Inflammatory macrophage treated with lipopolysaccharide for 1 hour (primary cell): ENCODE measurements at regions not wholly inside any gene's neighbourhood (a gene's known extent, or its start where the extent isn't known, plus 50 kb on each side); places are given as distances from the start of the nearest gene placed in this dataset.
A peak's percentile ranks its signal among the peaks of the same experiment; 100 is the strongest.

Source experiments
- DNase-seq, 2 donors: peaks; one replicate each; pipeline ENCODE4 v3.0.0-alpha.2; 2020 to 2022

- DNase-seq = no peak
These were observed 689.9 kb upstream of the CITED2 start for GRCh38 chr6:140064366-140064765.

GRCh38 chr6:140063021-140063399, 688.6 kb upstream of the CITED2 start:
- no peak for DNase-seq

- DNase-seq = no peak
These were observed 687.9 kb upstream of the CITED2 start for GRCh38 chr6:140062043-140063020.

GRCh38 chr6:140061110-140062042, 686.9 kb upstream of the CITED2 start:
- no peak for DNase-seq

- DNase-seq = no peak
These were observed 685.5 kb upstream of the CITED2 start for GRCh38 chr6:140059947-140060346.

GRCh38 chr6:140058863-140059262, 684.4 kb upstream of the CITED2 start:
- DNase-seq = no peak

GRCh38 chr6:140052736-140053729, 678.6 kb upstream of the CITED2 start:
- DNase-seq = no peak

- DNase-seq = no peak
These were observed 677.4 kb upstream of the CITED2 start for GRCh38 chr6:140051521-140052512.

- DNase-seq = no peak
These were observed 675.9 kb upstream of the CITED2 start for GRCh38 chr6:140050101-140050995.

GRCh38 chr6:140049251-140049650, 674.8 kb upstream of the CITED2 start:
- no peak for DNase-seq

- no peak for DNase-seq
These were observed 673.8 kb upstream of the CITED2 start for GRCh38 chr6:140048202-140048790.

- no peak for DNase-seq
These were observed 672.9 kb upstream of the CITED2 start for GRCh38 chr6:140047321-140047720.

GRCh38 chr6:140046016-140046632, 671.7 kb upstream of the CITED2 start:
- DNase-seq = peak; percentile 83 to 91

- no peak for DNase-seq
These were observed 670.7 kb upstream of the CITED2 start for GRCh38 chr6:140045116-140045515.

GRCh38 chr6:140044626-140045025, 670.2 kb upstream of the CITED2 start:
- no peak for DNase-seq

GRCh38 chr6:140043762-140044378, 669.4 kb upstream of the CITED2 start:
- peak; percentile 61 to 85 for DNase-seq

GRCh38 chr6:140043357-140043756, 668.9 kb upstream of the CITED2 start:
- DNase-seq = peak; percentile 18 to 46

GRCh38 chr6:140041571-140042332, 667.3 kb upstream of the CITED2 start:
- DNase-seq = no peak
